ENCODE measurements at regions not wholly inside any gene's neighbourhood (a gene's known extent, or its start where the extent isn't known, plus 50 kb on each side); places are given as distances from the start of the nearest gene placed in this dataset.
"Not testable (repeated sequence)": the region's sequence is repeated elsewhere in the genome, so short reads cannot be mapped to it uniquely, and the experiment has no call there.

DNA sequence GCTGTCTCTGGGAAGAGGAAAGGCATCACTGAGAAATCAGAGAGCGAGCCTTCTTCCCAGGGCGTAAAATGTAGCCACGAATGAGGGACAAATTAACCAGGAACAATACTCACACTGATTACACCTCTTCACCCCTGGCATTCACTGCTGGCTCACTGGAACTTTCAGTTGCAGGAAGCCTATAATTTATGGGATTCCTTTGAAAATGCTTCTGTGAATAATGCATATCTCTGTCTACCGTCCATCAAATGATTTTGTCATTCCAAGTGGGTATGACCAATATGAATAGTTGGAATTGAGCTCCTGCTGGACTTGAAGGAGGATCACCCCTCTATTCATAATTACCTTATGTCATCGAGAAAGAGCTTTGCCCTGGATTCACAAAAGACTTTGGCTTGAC, 360.3 kb upstream of the FZD8 start:
- DNase-seq (ENCODE audit: low spot score) = no peak
- no peak overlapping the region for H3K27ac ChIP-seq
- TF ChIP-seq, protein P1, sequence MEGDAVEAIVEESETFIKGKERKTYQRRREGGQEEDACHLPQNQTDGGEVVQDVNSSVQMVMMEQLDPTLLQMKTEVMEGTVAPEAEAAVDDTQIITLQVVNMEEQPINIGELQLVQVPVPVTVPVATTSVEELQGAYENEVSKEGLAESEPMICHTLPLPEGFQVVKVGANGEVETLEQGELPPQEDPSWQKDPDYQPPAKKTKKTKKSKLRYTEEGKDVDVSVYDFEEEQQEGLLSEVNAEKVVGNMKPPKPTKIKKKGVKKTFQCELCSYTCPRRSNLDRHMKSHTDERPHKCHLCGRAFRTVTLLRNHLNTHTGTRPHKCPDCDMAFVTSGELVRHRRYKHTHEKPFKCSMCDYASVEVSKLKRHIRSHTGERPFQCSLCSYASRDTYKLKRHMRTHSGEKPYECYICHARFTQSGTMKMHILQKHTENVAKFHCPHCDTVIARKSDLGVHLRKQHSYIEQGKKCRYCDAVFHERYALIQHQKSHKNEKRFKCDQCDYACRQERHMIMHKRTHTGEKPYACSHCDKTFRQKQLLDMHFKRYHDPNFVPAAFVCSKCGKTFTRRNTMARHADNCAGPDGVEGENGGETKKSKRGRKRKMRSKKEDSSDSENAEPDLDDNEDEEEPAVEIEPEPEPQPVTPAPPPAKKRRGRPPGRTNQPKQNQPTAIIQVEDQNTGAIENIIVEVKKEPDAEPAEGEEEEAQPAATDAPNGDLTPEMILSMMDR (IDR thresholded peaks at IDR 0.05) = no peak
- no peak overlapping the region for H3K4me3 ChIP-seq

DNA sequence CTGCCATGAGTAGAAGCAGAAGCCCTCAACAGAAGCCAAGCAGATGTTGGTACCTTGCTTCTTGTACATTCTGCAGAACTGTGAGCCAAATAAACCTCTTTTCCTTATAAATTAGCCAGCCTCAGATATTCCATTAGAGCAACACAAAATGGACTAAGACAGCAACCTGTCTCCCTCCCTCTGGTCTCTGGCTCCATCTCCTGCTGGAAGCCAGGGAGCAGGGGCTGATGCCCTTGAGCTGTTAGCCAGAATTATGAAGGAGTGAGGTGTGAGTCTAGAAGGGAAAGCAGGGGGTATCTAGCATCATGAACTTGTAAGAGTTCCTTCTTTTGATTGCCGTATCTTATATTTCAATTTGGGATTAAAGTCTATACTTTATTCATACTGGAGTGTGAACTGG, 358.7 kb upstream of the FZD8 start:
- DNase-seq (ENCODE audit: low spot score); H3K27ac ChIP-seq; H3K4me3 ChIP-seq: not testable (repeated sequence)

DNA sequence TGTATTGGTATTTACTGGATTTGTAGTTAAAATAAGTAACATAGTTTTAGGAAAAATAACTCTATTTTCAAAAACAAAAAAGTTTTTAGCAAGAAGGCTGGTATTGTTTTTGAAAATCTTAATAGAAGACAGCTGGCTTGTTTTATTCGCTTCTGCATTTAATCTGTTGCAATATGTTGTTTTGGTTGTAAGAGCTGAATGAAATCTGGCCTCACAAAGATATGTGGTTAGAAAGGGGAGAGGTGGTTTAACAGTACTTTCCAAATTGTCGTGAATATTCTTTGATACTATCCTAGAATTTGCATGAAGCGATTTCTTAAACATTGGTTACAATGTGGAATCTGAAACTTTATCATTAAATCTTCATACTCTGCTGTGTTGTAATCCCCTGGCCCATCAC, 355.9 kb upstream of the FZD8 start:
- TF ChIP-seq, protein P1 (IDR thresholded peaks at IDR 0.05) = no peak

DNA sequence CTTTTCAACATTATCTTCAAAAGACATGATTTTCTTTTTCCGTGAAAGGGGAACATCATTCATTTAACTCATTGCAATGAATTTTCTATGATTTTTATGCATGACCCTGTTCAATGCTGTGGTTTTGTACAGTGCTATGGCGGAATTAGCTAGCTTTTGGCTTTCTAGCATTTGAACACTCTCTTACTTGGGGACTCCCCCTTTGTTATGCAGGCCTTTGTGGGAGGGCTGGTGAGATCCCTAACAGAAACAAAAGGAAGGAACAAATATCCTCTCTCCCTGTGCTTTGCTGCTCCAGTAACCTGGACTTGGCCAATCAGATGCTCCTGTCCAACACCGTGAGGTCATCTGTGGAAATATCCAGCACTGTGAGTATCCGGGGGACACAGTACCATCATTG, 353.4 kb upstream of the FZD8 start:
- no peak overlapping the region for H3K27ac ChIP-seq
- DNase-seq (ENCODE audit: low spot score) = no peak
- H3K4me3 ChIP-seq = no peak overlapping the region
- TF ChIP-seq, protein P1 (IDR thresholded peaks at IDR 0.05) = no peak

More for the DNA sequence above, 355.9 kb upstream of the FZD8 start:
- H3K27ac ChIP-seq = no peak overlapping the region
- DNase-seq (ENCODE audit: low spot score) = no peak
- no peak overlapping the region for H3K4me3 ChIP-seq

DNA sequence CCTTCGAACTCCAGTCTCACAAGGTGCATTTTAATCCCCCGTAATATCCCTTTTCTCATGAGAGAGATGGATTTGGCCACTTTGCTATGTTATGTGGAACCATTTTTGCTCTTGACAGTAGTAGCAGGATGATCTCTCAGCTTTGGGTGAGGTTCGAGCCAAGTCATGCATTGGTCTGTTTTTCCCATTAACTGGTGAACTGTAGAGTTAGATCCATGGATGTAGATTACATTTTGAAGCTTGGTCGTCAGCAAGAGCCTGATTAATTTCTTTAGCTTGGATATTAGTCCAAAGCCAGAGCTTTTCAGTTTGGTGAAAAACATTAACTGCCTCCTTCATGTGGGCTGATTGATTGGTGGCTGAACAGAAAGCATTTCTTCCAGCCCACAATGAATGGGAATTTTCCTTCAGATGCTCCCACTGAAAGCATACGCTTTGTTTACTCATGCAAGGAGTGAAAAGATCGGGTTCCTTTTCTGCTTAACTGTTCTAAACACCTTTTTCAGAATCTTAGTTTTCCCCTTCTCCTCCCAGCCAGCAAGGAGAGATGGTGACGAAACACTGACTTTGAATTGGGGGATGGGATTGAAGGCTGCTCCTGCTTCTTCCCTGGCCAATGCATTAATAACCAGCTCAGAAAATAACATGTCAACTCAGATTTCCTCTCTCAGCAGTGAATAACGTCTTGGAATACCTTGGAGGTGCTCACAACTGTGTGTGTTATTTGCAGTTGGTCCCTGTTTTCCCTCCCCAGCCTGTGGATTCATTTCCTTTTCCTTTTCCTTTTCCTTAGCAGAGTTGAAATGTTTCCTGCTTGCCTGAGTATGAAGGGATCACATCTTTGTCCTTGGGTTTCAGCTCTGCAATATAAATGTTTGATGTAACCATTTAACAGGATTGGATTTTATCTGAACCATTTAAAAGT, 351.8 kb upstream of the FZD8 start:
- DNase-seq (ENCODE audit: low spot score) = no peak
- H3K27ac ChIP-seq = no peak overlapping the region

DNA sequence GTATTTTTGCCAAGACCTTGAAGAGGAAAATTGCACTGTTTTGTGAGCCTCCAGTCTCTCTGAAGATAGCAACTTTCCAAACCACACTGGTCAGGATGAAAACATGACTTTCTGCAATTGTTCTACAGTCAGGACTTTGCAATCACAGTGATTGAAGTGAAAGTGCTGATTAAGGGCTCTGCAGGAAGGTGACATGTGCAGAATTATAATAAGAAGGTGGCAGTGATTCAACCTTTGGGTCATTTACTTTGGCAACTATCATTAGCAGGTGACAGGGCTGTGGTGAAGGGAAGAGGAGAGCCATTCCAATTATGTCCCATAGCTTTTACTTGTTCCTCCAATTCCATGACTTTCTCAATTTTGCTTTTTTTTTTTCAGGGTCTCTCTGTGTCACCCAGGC, 350.0 kb upstream of the FZD8 start:
- H3K27ac ChIP-seq = no peak overlapping the region
- H3K4me3 ChIP-seq = no peak overlapping the region
- no peak for DNase-seq (ENCODE audit: low spot score)
- TF ChIP-seq, protein P1 (IDR thresholded peaks at IDR 0.05) = no peak

More for the DNA sequence above, 351.8 kb upstream of the FZD8 start:
- TF ChIP-seq, protein P1 (IDR thresholded peaks at IDR 0.05) = no peak
- H3K4me3 ChIP-seq = no peak overlapping the region

DNA sequence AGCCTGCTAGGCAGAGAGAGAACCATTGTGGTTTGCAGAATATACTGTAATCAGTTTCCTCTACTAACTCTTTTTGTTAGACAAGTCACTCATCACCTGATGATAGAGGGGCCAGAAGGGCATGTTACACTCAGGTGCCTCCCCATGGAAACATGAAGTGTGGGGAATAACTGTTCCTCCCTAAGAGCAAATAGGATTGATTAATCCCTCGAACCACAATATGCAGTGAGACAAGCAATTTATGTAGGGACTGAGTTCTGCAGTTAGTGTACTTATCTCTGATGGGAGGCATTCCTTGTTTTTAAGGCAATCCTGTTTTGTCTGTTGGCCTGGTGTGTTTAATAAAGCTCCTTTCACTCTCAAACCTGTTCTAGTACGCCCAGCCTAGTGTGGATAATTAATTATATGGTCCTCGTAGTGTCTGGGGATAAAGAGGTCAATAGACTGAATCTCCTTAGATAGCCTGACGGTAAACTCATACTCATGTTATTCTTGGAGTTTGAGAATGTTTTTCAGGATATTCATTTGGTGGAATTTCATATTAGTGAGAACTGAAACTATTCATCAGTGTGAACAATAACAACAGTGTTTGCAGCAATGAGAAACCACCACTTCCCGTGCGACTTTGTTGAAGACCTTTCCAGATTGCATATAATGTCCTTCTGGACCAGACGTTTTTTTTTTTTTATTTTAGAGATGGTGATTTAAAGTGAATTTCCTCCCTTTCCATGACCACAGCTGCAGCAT, 344.8 kb upstream of the FZD8 start:
- DNase-seq (ENCODE audit: low spot score) = no peak
- Histone ChIP-seq H3K27ac (no peak overlapping the region), H3K4me3 (no peak overlapping the region)
- TF ChIP-seq, protein P1 (IDR thresholded peaks at IDR 0.05) = no peak
